Activated T-helper 1 cell treated with anti-CD3 and anti-CD28 coated beads, Interleukin-12 subunit alpha, Interleukin-12 subunit beta, Interleukin-2, Interleukin-4 antibody, amounts not matched to agents 30 ng/mL and 10 ng/mL and 1 ng/mL, durations not matched to agents 14 hours and 24 hours and 36 hours (primary cell): ENCODE measurements at regions not wholly inside any gene's neighbourhood (a gene's known extent, or its start where the extent isn't known, plus 50 kb on each side); places are given as distances from the start of the nearest gene placed in this dataset.

Experiments used
- DNase-seq: peaks from one replicate; pipeline ENCODE4 v3.0.0; 2021; ENCODE audit warnings: low spot score
- H3K27ac Mint-ChIP-seq: one replicate; pipeline ENCODE4 v1.8.0; 2021; ENCODE audit warnings: mild to moderate bottlenecking, mixed read lengths
- H3K27me3 Mint-ChIP-seq: one replicate; pipeline ENCODE4 v1.8.0; 2022; ENCODE audit warnings: mild to moderate bottlenecking, moderate library complexity, mixed read lengths; ENCODE audit not compliant: insufficient read depth
- H3K36me3 Mint-ChIP-seq: one replicate; pipeline ENCODE4 v1.8.0; 2021; ENCODE audit warnings: low read depth, mixed read lengths
- H3K4me1 Mint-ChIP-seq: one replicate; pipeline ENCODE4 v1.8.0; 2021; ENCODE audit warnings: low read depth, mixed read lengths
- H3K4me3 Mint-ChIP-seq: one replicate; pipeline ENCODE4 v1.8.0; 2021; ENCODE audit warnings: mild to moderate bottlenecking, moderate library complexity, mixed read lengths
- H3K9me3 Mint-ChIP-seq: one replicate; pipeline ENCODE4 v1.8.0; 2021; ENCODE audit warnings: mixed read lengths
- intact Hi-C: fragments of 100-400 bp; cut with micrococcal nuclease; formaldehyde crosslinking; loops from one replicate; pipeline ENCODE4 v1.15.1; 2024

- intact Hi-C loops = no loop called here
- H3K36me3 Mint-ChIP-seq = no peaks in the 10 kb centered on the region
- no peaks in the 10 kb centered on the region for H3K27me3 Mint-ChIP-seq
- H3K4me1 Mint-ChIP-seq = no peaks in the 10 kb centered on the region
- H3K27ac Mint-ChIP-seq = no peak overlapping the region
- DNase-seq = no peak
- H3K4me3 Mint-ChIP-seq = no peak overlapping the region
- no peaks in the 10 kb centered on the region for H3K9me3 Mint-ChIP-seq
Observed at GRCh38 chr22:48888466-48889208, 939.0 kb downstream of the BRD1 start.

DNA sequence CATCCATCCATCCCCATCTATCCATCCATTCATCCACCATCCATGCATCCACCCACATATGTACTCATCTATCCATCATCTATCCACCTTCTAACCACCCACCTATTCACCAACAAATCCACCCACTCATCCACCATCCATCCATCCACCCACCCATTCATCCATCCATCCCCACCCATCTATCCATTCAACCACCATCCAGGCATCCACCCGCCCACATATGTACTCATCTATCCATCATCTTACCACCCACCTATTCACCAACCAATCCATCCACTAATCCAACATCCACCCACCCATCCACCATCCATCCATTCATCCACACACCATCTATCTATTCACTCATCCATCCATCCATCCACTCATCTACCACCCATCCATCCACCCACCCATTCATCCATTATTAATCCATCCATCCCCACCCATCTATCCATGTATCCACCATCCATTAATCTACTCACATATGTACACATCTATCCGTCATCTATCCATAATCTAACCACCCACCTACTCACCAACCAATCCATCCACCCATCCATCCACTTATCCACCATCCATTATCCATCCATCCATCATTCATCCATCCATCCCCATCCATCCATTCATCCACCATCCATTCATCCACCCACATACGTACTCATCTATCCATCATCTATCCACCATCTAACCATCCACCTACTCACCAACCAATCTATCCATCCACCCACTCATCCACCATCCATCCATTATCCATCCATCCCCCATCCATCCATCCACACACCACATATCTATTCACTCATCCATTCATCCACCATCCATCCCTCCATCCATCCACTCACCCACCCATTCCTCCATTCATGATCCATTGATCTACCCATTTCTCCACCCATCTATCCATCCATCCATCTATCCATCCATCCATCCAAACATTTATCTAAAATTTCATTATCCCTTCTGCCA, 940.0 kb downstream of the BRD1 start:
- Mint-ChIP-seq H3K9me3 (no peaks in the 10 kb centered on the region), H3K27ac (no peak overlapping the region)

DNA sequence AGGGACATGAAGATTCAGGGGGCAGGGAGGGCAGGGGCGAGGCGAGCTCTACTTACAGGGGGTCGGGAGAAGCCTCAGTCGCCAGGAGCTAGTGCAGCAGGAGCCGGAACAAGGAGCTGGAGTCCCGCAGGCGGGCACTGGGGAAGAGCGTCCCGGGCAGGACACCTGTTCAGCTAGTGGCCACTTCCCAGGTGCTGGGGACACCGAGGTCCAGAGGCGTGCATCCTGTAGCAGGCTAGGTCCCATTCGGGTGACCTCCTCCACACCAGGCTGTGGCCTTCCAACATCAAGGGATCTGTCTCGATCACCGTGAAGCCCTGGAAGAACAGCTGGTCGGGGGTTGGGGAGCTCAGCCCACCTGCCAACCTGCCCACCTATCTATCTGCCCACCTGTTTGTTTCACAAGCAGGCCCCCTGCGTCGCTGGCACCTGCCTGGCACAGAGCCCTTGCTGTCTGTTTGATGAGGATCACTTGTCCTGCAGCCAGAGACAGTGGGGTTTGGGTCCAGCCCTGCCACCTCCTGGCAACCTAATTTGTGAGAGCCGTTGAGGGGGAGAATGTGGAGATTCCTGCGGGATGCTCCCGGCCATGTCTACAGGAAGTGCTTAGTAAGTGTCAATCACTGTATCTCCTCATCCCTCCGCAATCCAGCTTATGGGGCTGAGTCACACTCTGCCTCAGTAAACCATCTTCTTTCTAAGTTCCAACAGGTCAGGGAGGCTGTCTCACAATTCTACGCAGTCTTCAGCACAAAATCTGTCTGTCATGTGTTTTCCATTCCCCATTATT, 940.9 kb downstream of the BRD1 start:
- H3K4me1 Mint-ChIP-seq = no peaks in the 10 kb centered on the region
- H3K4me3 Mint-ChIP-seq = no peak overlapping the region
- no peak overlapping the region for H3K27ac Mint-ChIP-seq
- H3K36me3 Mint-ChIP-seq = no peaks in the 10 kb centered on the region
- no peaks in the 10 kb centered on the region for H3K9me3 Mint-ChIP-seq
- no peak for DNase-seq
- intact Hi-C loops = no loop called here
- H3K27me3 Mint-ChIP-seq = no peaks in the 10 kb centered on the region

More for the DNA sequence above, 940.0 kb downstream of the BRD1 start:
- Mint-ChIP-seq H3K27me3 (no peaks in the 10 kb centered on the region), H3K4me3 (no peak overlapping the region), H3K4me1 (no peaks in the 10 kb centered on the region), H3K36me3 (no peaks in the 10 kb centered on the region)
- DNase-seq = no peak
- intact Hi-C loops = no loop called here

- no peaks in the 10 kb centered on the region for H3K27me3 Mint-ChIP-seq
- no peaks in the 10 kb centered on the region for H3K4me1 Mint-ChIP-seq
- H3K9me3 Mint-ChIP-seq = no peaks in the 10 kb centered on the region
- no peaks in the 10 kb centered on the region for H3K36me3 Mint-ChIP-seq
- DNase-seq = no peak
- H3K27ac Mint-ChIP-seq = no peak overlapping the region
- intact Hi-C loops = no loop called here
- no peak overlapping the region for H3K4me3 Mint-ChIP-seq
Observed at GRCh38 chr22:48885919-48886305, 941.8 kb downstream of the BRD1 start.

GRCh38 chr22:48885271-48885918, 942.3 kb downstream of the BRD1 start:
- no peak overlapping the region for H3K4me3 Mint-ChIP-seq
- no peak for DNase-seq
- intact Hi-C loops = no loop called here
- H3K27ac Mint-ChIP-seq = no peak overlapping the region
- H3K36me3 Mint-ChIP-seq = no peaks in the 10 kb centered on the region
- H3K4me1 Mint-ChIP-seq = no peaks in the 10 kb centered on the region
- H3K27me3 Mint-ChIP-seq = no peaks in the 10 kb centered on the region
- no peaks in the 10 kb centered on the region for H3K9me3 Mint-ChIP-seq

DNA sequence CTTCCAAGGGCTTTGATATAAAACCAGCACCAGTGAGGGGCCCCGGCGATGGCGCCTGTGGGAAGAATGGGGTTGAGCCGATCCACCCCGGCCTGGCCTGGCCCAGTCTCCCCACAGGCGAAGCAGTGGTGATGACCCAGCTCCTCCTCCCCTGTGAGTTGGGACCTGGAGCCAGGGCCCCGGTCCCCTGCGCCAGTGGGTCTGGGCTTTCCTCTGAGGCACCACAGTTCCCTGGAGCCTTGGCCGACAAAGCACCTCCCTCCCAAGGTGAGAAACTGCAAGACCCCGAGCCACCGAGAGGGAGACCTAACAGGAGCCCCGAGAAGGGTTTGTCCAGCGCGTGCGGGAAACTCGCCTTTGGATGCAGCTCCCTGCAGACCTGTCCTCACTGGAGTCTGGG, 942.9 kb downstream of the BRD1 start:
- H3K4me3 Mint-ChIP-seq = no peak overlapping the region
- H3K27ac Mint-ChIP-seq = no peak overlapping the region
- H3K36me3 Mint-ChIP-seq = no peaks in the 10 kb centered on the region
- H3K4me1 Mint-ChIP-seq = no peaks in the 10 kb centered on the region
- intact Hi-C loops = no loop called here
- H3K9me3 Mint-ChIP-seq = no peaks in the 10 kb centered on the region
- no peak for DNase-seq
- H3K27me3 Mint-ChIP-seq = no peaks in the 10 kb centered on the region

- Mint-ChIP-seq H3K4me1 (no peaks in the 10 kb centered on the region), H3K9me3 (no peaks in the 10 kb centered on the region), H3K36me3 (no peaks in the 10 kb centered on the region), H3K27me3 (no peaks in the 10 kb centered on the region), H3K4me3 (no peak overlapping the region), H3K27ac (no peak overlapping the region)
- no peak for DNase-seq
- intact Hi-C loops = no loop called here
Observed at GRCh38 chr22:48884324-48884723, 943.3 kb downstream of the BRD1 start.

DNA sequence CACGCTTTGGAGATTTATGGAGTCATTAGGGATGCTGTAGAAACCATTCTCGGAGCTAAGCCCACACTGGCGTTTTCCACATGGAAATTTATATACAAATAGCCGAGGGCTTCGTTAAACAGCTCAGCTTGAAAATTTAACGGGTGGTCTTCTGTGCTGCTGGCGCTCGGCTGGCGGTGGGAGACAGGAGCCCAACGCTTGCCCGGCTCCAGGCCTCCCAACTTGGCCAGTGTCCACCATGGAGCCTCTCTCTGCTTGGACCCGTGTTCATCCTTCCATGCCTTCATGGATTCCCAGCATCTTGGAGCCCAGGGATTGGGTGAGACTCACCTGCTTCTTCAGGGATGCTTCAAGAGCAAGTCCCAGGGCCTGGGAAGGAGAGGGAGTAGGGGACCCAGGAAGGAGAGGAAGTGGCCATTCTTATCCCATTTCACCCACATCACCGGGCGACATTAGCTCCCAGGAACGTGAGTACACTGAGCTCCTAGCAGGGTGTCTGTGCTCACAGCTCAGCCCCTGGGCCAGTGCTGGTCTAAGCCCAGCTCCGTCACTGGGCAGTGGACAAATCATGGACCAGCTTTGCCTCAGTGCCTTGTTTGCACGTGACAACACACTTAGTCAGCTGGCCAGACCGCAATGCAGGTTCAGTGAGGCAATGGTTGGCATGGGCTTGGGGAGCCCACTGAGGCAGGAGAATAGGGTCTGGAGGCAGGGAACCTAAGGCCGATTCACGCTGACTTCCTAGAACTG, 944.3 kb downstream of the BRD1 start:
- no peaks in the 10 kb centered on the region for H3K36me3 Mint-ChIP-seq

GRCh38 chr22:48882636-48883200, 945.0 kb downstream of the BRD1 start:
- Mint-ChIP-seq H3K27me3 (no peaks in the 10 kb centered on the region), H3K4me1 (no peaks in the 10 kb centered on the region), H3K9me3 (no peaks in the 10 kb centered on the region), H3K27ac (no peak overlapping the region), H3K36me3 (no peaks in the 10 kb centered on the region), H3K4me3 (no peak overlapping the region)
- DNase-seq = no peak
- intact Hi-C loops = no loop called here

More for the DNA sequence above, 944.3 kb downstream of the BRD1 start:
- DNase-seq = no peak
- Mint-ChIP-seq H3K27me3 (no peaks in the 10 kb centered on the region), H3K27ac (no peak overlapping the region), H3K4me1 (no peaks in the 10 kb centered on the region), H3K4me3 (no peak overlapping the region), H3K9me3 (no peaks in the 10 kb centered on the region)
- intact Hi-C loops = no loop called here

GRCh38 chr22:48881326-48881980, 946.2 kb downstream of the BRD1 start:
- Mint-ChIP-seq H3K4me3 (no peak overlapping the region), H3K27me3 (no peaks in the 10 kb centered on the region), H3K9me3 (no peaks in the 10 kb centered on the region), H3K27ac (no peak overlapping the region), H3K36me3 (no peaks in the 10 kb centered on the region), H3K4me1 (no peaks in the 10 kb centered on the region)
- intact Hi-C loops = no loop called here
- no peak for DNase-seq

DNA sequence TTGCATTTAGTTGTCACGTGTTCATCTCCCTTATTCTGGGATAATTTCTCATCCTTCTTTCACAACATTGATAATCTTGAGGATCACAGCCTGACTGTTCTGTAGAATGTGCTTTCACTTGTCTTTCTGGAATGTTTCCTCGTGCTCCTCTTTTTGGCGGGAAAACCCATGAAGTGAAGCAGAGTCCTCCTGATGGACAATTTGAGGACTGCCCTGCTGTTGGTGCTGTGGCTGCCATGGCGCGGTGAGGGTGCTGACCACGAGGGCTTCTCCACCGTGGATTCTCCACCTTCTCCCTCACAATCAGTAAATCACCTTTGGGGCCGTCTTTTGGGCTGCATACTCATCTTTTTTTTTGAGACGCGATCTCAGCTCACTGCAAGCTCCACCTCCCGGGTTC, 946.9 kb downstream of the BRD1 start:
- intact Hi-C loops = no loop called here
- Mint-ChIP-seq H3K4me3 (no peak overlapping the region), H3K36me3 (no peaks in the 10 kb centered on the region), H3K27ac (no peak overlapping the region), H3K27me3 (no peaks in the 10 kb centered on the region), H3K9me3 (no peaks in the 10 kb centered on the region), H3K4me1 (no peaks in the 10 kb centered on the region)
- DNase-seq = no peak
